Sigmoid colon (tissue), 6 donors: ENCODE measurements at regions not wholly inside any gene's neighbourhood (a gene's known extent, or its start where the extent isn't known, plus 50 kb on each side); places are given as distances from the start of the nearest gene placed in this dataset.

ENCODE experiments used
- DNase-seq: peaks from one replicate; pipeline ENCODE4 v3.0.0-alpha.2; 2019
- H3K27ac ChIP-seq, 4 donors: fragments of 200-600 bp; sonication (generic); one replicate each; pipeline ENCODE4 v1.5.1; 2016 to 2019; ENCODE audit warnings: mild to moderate bottlenecking in 1 of 4
- H3K27me3 ChIP-seq, 3 donors: fragments of 200-600 bp; sonication (generic); one replicate each; pipeline ENCODE4 v1.5.1; 2019; ENCODE audit warnings: mild to moderate bottlenecking in 1 of 3
- H3K36me3 ChIP-seq, 4 donors: fragments of 200-600 bp; sonication (generic); one replicate each; pipeline ENCODE4 v1.5.1; 2016 to 2019
- H3K4me1 ChIP-seq, 4 donors: fragments of 200-600 bp; sonication (generic); one replicate each; pipeline ENCODE4 v1.5.1; 2017 to 2019
- H3K4me3 ChIP-seq, 4 donors: fragments of 200-600 bp; sonication (generic); one replicate each; pipeline ENCODE4 v1.5.1; 2017 to 2019; ENCODE audit warnings: mild to moderate bottlenecking in 2 of 4, moderate library complexity in 1 of 4
- H3K9me3 ChIP-seq, 4 donors: fragments of 200-600 bp in 3 of 4; sonication (generic) in 3 of 4; one replicate each; pipeline versions ENCODE4 v1.5.1 to v1.6.1; 2013 to 2019
- EP300 ChIP-seq, 4 donors: sonication (generic); formaldehyde crosslinking; IDR thresholded peaks; one replicate each; pipeline ENCODE4 v1.6.1; 2017; ENCODE audit warnings: antibody characterized with exemption in 4 of 4
- POLR2A ChIP-seq, 2 donors: fragments of 450-650 bp; IDR thresholded peaks; one replicate each; pipeline ENCODE4 v1.6.1; 2016; ENCODE audit warnings: antibody characterized with exemption in 2 of 2, mild to moderate bottlenecking in 2 of 2, moderate library complexity in 2 of 2
- POLR2AphosphoS5 ChIP-seq, 4 donors: sonication (generic); formaldehyde crosslinking; IDR thresholded peaks; one replicate each; pipeline ENCODE4 v1.6.1; 2017; ENCODE audit warnings: antibody characterized with exemption in 4 of 4
- WGBS, 2 donors: extraction: QIAGEN DNeasy Blood & Tissue Kit; methylation state at CpG; one replicate each; pipeline ENCODE4 v1.1.7; 2013; 5-methylcytosine and 5-hydroxymethylcytosine counted together
- intact Hi-C: fragments of 100-400 bp; cut with DNase I; formaldehyde crosslinking; loops from one replicate; pipeline ENCODE4 v1.15.1; 2023
- TF ChIP-seq, protein P1 (sequence below), 4 experiments: fragments of 450-650 bp in 3 of 4; fragments of 200-600 bp in 1 of 4; IDR thresholded peaks; one replicate each; pipeline ENCODE4 v1.5.1; 2016 to 2019; ENCODE audit warnings: antibody characterized with exemption in 4 of 4, mild to moderate bottlenecking in 3 of 4, moderate library complexity in 2 of 4
- donor health status: healthy with polysubstance abuse.
- donor health status: healthy.

DNA sequence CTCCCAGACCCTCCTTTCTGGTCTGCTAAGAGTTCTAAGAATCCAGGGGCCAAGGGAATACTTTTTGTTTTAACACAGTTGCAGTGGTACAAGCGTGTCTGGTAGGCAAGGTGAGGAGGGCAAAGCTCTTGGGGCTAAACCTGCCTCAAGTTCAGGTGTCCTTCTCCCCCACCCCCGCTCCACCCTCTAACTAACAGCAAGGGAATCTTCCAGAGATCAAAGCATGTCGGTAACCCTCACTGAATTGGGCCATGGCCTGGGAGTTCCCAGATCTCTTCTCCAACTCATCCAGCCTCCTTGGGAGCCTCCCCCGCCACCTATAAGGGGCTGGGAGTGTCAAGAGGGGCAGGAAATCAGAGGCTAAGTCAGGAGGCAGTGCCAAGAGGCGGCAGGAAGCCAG lies 55.7 kb upstream of the TAC4 start:
- H3K27me3 ChIP-seq: peaks cover 24 to 86% (median 62%) of the 10 kb centered on the region in 3 donors
- peaks cover 0 to 5% (median 4%) of the 10 kb centered on the region in 4 donors for H3K4me1 ChIP-seq
- no peaks in the 10 kb centered on the region for H3K9me3 ChIP-seq
- intact Hi-C loops: no loop called here
- no peak overlapping the region for H3K4me3 ChIP-seq
- no peaks in the 10 kb centered on the region for H3K36me3 ChIP-seq
- H3K27ac ChIP-seq: no peak overlapping the region
- no peak for DNase-seq
- TF ChIP-seq POLR2AphosphoS5 (IDR thresholded peaks at IDR 0.05) (no peak), EP300 (IDR thresholded peaks at IDR 0.05) (no peak), POLR2A (IDR thresholded peaks at IDR 0.05) (no peak)
- TF ChIP-seq, protein P1, sequence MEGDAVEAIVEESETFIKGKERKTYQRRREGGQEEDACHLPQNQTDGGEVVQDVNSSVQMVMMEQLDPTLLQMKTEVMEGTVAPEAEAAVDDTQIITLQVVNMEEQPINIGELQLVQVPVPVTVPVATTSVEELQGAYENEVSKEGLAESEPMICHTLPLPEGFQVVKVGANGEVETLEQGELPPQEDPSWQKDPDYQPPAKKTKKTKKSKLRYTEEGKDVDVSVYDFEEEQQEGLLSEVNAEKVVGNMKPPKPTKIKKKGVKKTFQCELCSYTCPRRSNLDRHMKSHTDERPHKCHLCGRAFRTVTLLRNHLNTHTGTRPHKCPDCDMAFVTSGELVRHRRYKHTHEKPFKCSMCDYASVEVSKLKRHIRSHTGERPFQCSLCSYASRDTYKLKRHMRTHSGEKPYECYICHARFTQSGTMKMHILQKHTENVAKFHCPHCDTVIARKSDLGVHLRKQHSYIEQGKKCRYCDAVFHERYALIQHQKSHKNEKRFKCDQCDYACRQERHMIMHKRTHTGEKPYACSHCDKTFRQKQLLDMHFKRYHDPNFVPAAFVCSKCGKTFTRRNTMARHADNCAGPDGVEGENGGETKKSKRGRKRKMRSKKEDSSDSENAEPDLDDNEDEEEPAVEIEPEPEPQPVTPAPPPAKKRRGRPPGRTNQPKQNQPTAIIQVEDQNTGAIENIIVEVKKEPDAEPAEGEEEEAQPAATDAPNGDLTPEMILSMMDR (IDR thresholded peaks at IDR 0.05): no peak
- WGBS, 2 donors: 35 to 45% methylated on average over 5 of the region's 5 CpGs

DNA sequence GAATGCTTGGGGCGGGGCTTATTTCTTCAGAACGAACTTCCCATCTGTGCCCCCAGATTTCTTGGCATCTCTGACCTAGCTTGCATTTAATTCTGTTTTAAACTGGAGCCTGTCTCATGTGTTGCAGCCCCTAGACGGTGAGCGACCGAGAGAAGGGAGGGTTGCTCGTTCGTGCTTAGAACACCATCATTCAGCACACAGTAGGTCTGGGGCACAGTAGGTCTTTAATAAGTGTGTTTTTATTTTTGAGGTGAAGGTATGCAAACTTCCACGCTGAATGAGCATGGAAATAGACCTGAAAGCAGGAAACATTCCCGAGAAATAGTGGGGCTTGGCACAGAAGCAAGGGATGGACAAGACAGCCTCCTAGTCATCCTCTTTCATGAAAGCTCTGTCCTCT lies 57.0 kb upstream of the TAC4 start:
- intact Hi-C loops: no loop called here
- DNase-seq: no peak
- Histone ChIP-seq H3K27me3 (peaks cover 29 to 96% (median 74%) of the 10 kb centered on the region in 3 donors), H3K27ac (no peak overlapping the region), H3K4me3 (no peak overlapping the region), H3K9me3 (no peaks in the 10 kb centered on the region), H3K4me1 (peaks cover 0 to 5% (median 4%) of the 10 kb centered on the region in 4 donors), H3K36me3 (no peaks in the 10 kb centered on the region)
- TF ChIP-seq POLR2AphosphoS5 (IDR thresholded peaks at IDR 0.05) (no peak), EP300 (IDR thresholded peaks at IDR 0.05) (no peak), POLR2A (IDR thresholded peaks at IDR 0.05) (no peak)
- TF ChIP-seq, protein P1 (IDR thresholded peaks at IDR 0.05): no peak
- WGBS, 2 donors: 71 to 78% methylated on average over 9 of the region's 9 CpGs

DNA sequence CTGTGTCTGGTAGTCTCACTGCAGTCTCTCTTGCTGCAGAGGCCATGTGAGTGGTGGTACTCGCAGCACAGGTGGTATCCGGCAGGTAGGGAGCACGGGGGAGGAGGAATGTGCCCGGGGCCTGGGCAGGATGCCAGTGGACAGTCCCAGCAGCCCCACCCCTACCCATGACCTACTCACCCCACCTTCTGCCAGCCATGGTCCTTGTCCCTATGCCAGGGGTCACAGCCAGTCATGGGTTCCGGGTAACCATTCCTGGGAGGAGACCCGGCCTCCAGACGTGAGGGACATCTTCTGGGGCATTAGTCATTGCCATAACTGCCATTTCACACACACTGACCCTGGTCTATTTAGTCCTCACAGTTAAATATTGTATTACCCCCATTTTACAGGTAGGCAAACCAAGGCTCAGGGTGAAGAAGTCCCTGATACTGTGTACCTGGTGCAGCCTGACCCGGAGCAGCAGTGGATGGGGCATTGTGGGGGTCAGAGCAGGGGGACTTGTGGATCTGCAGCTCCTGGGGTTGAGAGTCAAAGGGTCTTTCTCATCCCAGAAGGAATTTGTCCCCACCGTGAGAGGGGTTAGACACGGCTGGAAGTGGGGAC lies 58.8 kb upstream of the TAC4 start:
- TF ChIP-seq POLR2AphosphoS5 (IDR thresholded peaks at IDR 0.05) (no peak), EP300 (IDR thresholded peaks at IDR 0.05) (no peak), POLR2A (IDR thresholded peaks at IDR 0.05) (no peak)
- TF ChIP-seq, protein P1 (IDR thresholded peaks at IDR 0.05): no peak
- Histone ChIP-seq H3K27me3 (peaks cover 42 to 96% (median 91%) of the 10 kb centered on the region in 3 donors), H3K4me1 (peaks cover 0 to 13% (median 11%) of the 10 kb centered on the region in 4 donors), H3K9me3 (no peaks in the 10 kb centered on the region), H3K36me3 (no peaks in the 10 kb centered on the region), H3K4me3 (no peak overlapping the region), H3K27ac (no peak overlapping the region)
- DNase-seq: no peak
- intact Hi-C loops: no loop called here
- WGBS, 2 donors: 38 to 63% methylated on average over 10 of the region's 10 CpGs

DNA sequence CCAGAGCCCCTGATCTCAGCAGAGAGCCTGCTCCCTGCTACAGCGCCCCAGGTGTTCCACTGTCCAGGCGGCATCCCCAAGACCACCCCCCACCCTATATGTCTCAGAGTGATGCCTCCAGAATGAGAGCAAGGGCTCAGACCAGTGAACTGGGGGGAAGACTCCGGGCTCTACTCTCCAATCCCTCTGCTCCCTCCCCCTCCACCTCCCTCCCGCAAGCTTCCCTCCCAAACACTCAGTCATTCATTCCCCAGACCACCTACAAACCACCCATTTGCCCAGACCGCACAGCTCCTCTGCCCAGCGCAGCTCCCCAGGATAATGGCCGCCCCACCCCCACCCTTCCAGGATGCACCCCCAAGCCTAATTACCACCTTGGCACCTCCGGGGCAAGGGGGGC lies 59.4 kb upstream of the TAC4 start:
- intact Hi-C loops: no loop called here
- H3K27me3 ChIP-seq: peaks cover 39 to 96% (median 94%) of the 10 kb centered on the region in 3 donors
- no peaks in the 10 kb centered on the region for H3K9me3 ChIP-seq
- H3K27ac ChIP-seq: no peak overlapping the region
- no peak for TF ChIP-seq POLR2A (IDR thresholded peaks at IDR 0.05)
- TF ChIP-seq, protein P1 (IDR thresholded peaks at IDR 0.05): no peak
- peaks cover 0 to 9% (median 8%) of the 10 kb centered on the region in 4 donors for H3K4me1 ChIP-seq
- H3K4me3 ChIP-seq: no peak overlapping the region
- 51 to 62% methylated on average over 8 of the region's 8 CpGs for WGBS, 2 donors
- no peak for DNase-seq
- H3K36me3 ChIP-seq: no peaks in the 10 kb centered on the region
